Activated T-helper 1 cell treated with anti-CD3 and anti-CD28 coated beads, Interleukin-12 subunit alpha, Interleukin-12 subunit beta, Interleukin-2, Interleukin-4 antibody, amounts not matched to agents 30 ng/mL and 10 ng/mL and 1 ng/mL, durations not matched to agents 14 hours and 24 hours and 36 hours (primary cell): ENCODE measurements at regions not wholly inside any gene's neighbourhood (a gene's known extent, or its start where the extent isn't known, plus 50 kb on each side); places are given as distances from the start of the nearest gene placed in this dataset.

Experiments
- DNase-seq: peaks from one replicate; pipeline ENCODE4 v3.0.0; 2021; ENCODE audit warnings: low spot score
- H3K27ac Mint-ChIP-seq: one replicate; pipeline ENCODE4 v1.8.0; 2021; ENCODE audit warnings: mild to moderate bottlenecking, mixed read lengths
- H3K27me3 Mint-ChIP-seq: one replicate; pipeline ENCODE4 v1.8.0; 2022; ENCODE audit warnings: mild to moderate bottlenecking, moderate library complexity, mixed read lengths; ENCODE audit not compliant: insufficient read depth
- H3K36me3 Mint-ChIP-seq: one replicate; pipeline ENCODE4 v1.8.0; 2021; ENCODE audit warnings: low read depth, mixed read lengths
- H3K4me1 Mint-ChIP-seq: one replicate; pipeline ENCODE4 v1.8.0; 2021; ENCODE audit warnings: low read depth, mixed read lengths
- H3K4me3 Mint-ChIP-seq: one replicate; pipeline ENCODE4 v1.8.0; 2021; ENCODE audit warnings: mild to moderate bottlenecking, moderate library complexity, mixed read lengths
- H3K9me3 Mint-ChIP-seq: one replicate; pipeline ENCODE4 v1.8.0; 2021; ENCODE audit warnings: mixed read lengths
- intact Hi-C: fragments of 100-400 bp; cut with micrococcal nuclease; formaldehyde crosslinking; loops from one replicate; pipeline ENCODE4 v1.15.1; 2024

- Mint-ChIP-seq H3K27me3 (no peaks in the 10 kb centered on the region), H3K27ac (no peak overlapping the region), H3K4me1 (no peaks in the 10 kb centered on the region), H3K9me3 (peaks cover 19% of the 10 kb centered on the region), H3K4me3 (no peak overlapping the region), H3K36me3 (no peaks in the 10 kb centered on the region)
- intact Hi-C loops = no loop called here
- no peak for DNase-seq
These were observed 59.3 kb upstream of the SOD3 start for GRCh38 chr4:24736066-24736465.

- peaks cover 3% of the 10 kb centered on the region for H3K27me3 Mint-ChIP-seq
- intact Hi-C loops = no loop called here
- DNase-seq = no peak
These were observed 53.5 kb upstream of the SOD3 start for GRCh38 chr4:24741910-24742309.

GRCh38 chr4:24742335-24742734 is 53.0 kb upstream of the SOD3 start:
- Mint-ChIP-seq H3K4me1 (no peaks in the 10 kb centered on the region), H3K9me3 (peaks cover 10% of the 10 kb centered on the region), H3K27me3 (peaks cover 3% of the 10 kb centered on the region), H3K4me3 (no peak overlapping the region), H3K27ac (no peak overlapping the region), H3K36me3 (no peaks in the 10 kb centered on the region)
- intact Hi-C loops = no loop called here
- DNase-seq = no peak

More at GRCh38 chr4:24741910-24742309, 53.5 kb upstream of the SOD3 start:
- no peaks in the 10 kb centered on the region for H3K4me1 Mint-ChIP-seq
- no peak overlapping the region for H3K4me3 Mint-ChIP-seq
- H3K9me3 Mint-ChIP-seq = peaks cover 13% of the 10 kb centered on the region
- H3K36me3 Mint-ChIP-seq = no peaks in the 10 kb centered on the region
- H3K27ac Mint-ChIP-seq = no peak overlapping the region

GRCh38 chr4:24742773-24743172 is 52.6 kb upstream of the SOD3 start:
- no peak for DNase-seq
- peaks cover 8% of the 10 kb centered on the region for H3K9me3 Mint-ChIP-seq
- intact Hi-C loops = no loop called here
- no peaks in the 10 kb centered on the region for H3K36me3 Mint-ChIP-seq
- no peak overlapping the region for H3K27ac Mint-ChIP-seq
- no peak overlapping the region for H3K4me3 Mint-ChIP-seq
- H3K4me1 Mint-ChIP-seq = no peaks in the 10 kb centered on the region
- H3K27me3 Mint-ChIP-seq = peaks cover 3% of the 10 kb centered on the region

GRCh38 chr4:24743206-24743605 is 52.2 kb upstream of the SOD3 start:
- H3K36me3 Mint-ChIP-seq = no peaks in the 10 kb centered on the region
- intact Hi-C loops = no loop called here
- no peak overlapping the region for H3K4me3 Mint-ChIP-seq
- peaks cover 3% of the 10 kb centered on the region for H3K27me3 Mint-ChIP-seq
- H3K4me1 Mint-ChIP-seq = no peaks in the 10 kb centered on the region
- peaks cover 4% of the 10 kb centered on the region for H3K9me3 Mint-ChIP-seq
- no peak overlapping the region for H3K27ac Mint-ChIP-seq
- no peak for DNase-seq

GRCh38 chr4:24743927-24744326 is 51.4 kb upstream of the SOD3 start:
- Mint-ChIP-seq H3K9me3 (no peaks in the 10 kb centered on the region), H3K4me3 (no peak overlapping the region), H3K27me3 (peaks cover 3% of the 10 kb centered on the region), H3K27ac (no peak overlapping the region), H3K36me3 (no peaks in the 10 kb centered on the region), H3K4me1 (no peaks in the 10 kb centered on the region)
- intact Hi-C loops = no loop called here
- no peak for DNase-seq

- Mint-ChIP-seq H3K4me1 (no peaks in the 10 kb centered on the region), H3K27ac (no peak overlapping the region), H3K9me3 (no peaks in the 10 kb centered on the region), H3K4me3 (no peak overlapping the region), H3K27me3 (peaks cover 3% of the 10 kb centered on the region), H3K36me3 (no peaks in the 10 kb centered on the region)
- DNase-seq = no peak
- intact Hi-C loops = no loop called here
These were observed 50.0 kb upstream of the SOD3 start for GRCh38 chr4:24745172-24745895.
